ENCODE measurements at regions not wholly inside any gene's neighbourhood (a gene's known extent, or its start where the extent isn't known, plus 50 kb on each side); places are given as distances from the start of the nearest gene placed in this dataset.

DNA sequence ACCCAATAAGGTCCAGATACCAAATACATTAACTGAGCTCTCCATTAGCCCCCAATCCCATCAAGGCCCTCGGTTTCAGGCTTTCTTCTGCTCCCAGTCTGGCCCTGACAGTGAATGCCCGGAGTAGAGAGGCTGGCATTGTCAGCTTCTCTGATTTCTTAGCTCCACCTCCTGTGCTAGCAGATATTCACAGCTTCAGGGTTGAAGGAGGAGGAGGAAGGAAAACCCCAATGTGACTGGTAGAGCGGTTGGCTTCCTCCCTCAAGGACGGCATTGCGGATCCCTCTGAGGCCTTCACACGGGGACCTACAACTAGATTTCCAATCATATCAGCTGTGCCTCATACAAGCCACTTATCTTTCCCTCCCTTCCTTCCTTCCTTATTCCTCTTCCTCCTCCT lies 164.1 kb upstream of the SYNDIG1 start:
- TF ChIP-seq, protein P1, sequence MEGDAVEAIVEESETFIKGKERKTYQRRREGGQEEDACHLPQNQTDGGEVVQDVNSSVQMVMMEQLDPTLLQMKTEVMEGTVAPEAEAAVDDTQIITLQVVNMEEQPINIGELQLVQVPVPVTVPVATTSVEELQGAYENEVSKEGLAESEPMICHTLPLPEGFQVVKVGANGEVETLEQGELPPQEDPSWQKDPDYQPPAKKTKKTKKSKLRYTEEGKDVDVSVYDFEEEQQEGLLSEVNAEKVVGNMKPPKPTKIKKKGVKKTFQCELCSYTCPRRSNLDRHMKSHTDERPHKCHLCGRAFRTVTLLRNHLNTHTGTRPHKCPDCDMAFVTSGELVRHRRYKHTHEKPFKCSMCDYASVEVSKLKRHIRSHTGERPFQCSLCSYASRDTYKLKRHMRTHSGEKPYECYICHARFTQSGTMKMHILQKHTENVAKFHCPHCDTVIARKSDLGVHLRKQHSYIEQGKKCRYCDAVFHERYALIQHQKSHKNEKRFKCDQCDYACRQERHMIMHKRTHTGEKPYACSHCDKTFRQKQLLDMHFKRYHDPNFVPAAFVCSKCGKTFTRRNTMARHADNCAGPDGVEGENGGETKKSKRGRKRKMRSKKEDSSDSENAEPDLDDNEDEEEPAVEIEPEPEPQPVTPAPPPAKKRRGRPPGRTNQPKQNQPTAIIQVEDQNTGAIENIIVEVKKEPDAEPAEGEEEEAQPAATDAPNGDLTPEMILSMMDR (conservative IDR thresholded peaks at IDR 0.05; ENCODE audit: low read depth, low read length), result no peak
- no peak overlapping the region for H3K4me3 ChIP-seq (ENCODE audit: low read depth, low read length)
- DNase-seq (ENCODE audit: low read depth), result no peak

DNA sequence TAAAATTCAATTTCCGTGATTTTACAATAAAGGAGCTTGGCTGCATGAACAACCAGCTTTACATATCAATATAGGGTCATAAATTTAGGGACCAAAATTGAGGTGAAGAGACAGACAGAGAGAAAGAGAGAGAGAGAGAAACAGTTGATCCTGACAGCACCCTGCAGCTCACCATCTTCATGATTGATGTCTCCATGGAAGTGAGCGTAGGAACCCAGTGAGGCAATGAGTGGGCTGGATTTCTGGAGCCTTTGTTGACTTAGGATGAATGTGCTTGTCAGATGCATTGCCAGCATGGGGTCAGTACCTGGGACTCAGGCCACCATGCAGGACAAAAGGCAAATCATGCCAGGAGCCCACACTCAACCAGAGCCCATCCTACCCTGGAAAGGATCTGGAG lies 165.1 kb upstream of the SYNDIG1 start:
- no peak for DNase-seq (ENCODE audit: low read depth)
- TF ChIP-seq, protein P1 (conservative IDR thresholded peaks at IDR 0.05; ENCODE audit: low read depth, low read length), result no peak
- no peak overlapping the region for H3K4me3 ChIP-seq (ENCODE audit: low read depth, low read length)

DNA sequence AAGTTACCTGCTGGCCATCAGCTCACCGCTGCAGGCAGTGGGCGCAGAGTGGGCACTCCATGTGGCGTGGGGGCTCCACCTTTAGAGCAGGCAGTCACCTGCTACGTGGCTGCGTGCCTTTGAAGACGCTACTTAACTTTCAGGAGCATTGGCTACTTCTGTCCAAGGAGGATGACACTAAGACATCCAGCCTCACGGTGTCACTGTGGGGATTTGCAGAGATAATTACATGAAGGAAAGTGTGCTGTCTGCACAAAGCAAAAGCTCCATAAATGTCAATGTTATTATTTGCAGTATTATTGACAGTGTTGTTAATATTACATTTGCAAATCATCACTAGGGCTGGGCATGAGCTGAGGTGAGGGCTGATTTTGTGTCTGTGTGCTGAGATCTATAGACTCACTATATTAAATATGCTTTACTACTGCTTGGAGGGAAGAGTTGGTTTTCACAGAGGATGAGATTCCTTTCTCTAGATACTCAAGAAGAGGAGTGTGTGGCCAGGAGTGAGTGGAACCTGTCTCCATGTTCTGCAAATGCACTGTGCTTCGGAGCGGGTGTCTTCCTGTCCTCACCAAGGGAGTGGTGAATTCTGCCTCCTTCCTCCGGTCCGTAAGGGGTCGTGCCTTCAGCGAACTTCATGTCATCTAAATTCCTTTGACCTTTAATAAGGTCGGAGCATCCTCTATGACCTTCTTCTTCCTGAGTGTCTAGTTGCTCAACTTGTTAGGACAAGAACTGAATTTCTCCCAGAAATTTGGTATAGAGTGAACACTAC lies 165.8 kb upstream of the SYNDIG1 start:
- DNase-seq (ENCODE audit: low read depth), result no peak
- TF ChIP-seq, protein P1 (conservative IDR thresholded peaks at IDR 0.05; ENCODE audit: low read depth, low read length), result peak; percentile 17
- no peak overlapping the region for H3K4me3 ChIP-seq (ENCODE audit: low read depth, low read length)

DNA sequence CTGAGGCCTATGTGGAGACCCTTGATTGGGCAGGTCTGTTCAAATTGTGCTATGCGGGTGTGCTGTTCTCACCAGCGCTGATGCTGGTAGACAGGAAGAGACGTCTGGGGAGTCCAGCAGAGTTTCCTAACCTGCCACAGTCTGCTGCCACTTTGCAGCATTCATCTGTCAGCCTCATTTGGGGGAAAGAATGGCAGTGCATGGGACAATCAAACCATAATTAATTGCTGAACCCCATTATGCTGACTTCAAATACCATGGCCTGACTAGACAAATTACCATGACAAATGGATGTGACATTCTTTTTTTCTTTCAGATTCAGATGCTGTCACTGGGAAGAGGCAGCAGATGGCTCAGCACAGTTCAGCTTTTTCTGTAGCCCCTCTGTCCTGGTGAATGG lies 171.4 kb upstream of the SYNDIG1 start:
- no peak for DNase-seq (ENCODE audit: low read depth)
- H3K4me3 ChIP-seq (ENCODE audit: low read depth, low read length), result no peak overlapping the region
- TF ChIP-seq, protein P1 (conservative IDR thresholded peaks at IDR 0.05; ENCODE audit: low read depth, low read length), result no peak

DNA sequence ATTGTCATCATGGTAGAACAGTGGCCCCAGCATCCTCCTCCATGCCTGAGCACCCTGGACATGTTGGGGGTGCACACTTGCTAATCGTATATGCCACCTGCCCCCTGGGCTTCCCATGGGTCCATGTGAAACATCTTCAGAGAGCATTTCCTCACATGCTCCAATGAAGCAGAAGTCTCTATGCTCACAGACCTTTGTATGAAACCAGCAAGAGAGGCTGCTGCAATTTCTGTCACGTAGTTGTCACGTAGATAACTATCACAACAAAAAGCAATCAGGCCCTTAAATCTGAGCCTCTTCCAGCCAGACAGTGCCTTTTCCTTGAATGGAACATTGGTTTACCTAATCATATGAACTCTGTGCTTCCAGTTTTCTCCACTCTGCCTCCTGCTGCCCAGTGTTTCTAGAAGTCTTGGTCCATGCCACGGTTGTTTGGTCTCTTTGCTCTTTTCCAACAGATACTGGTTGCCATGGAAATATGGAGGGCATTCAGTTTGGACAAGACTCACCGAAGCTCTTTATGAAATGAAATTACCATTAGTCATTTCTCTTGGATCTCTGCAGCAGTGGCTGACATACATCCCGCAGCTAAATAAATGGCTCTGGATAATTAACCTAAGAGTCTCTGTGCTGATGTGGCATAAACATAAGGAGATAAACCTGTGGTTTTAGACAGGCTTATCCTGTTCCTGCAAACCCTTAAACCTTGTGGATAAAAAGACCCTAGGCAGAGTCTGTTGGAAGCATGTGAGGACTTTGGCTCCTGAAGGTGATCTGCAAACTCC lies 172.8 kb upstream of the SYNDIG1 start:
- TF ChIP-seq, protein P1 (conservative IDR thresholded peaks at IDR 0.05; ENCODE audit: low read depth, low read length), result no peak
- no peak for DNase-seq (ENCODE audit: low read depth)

DNA sequence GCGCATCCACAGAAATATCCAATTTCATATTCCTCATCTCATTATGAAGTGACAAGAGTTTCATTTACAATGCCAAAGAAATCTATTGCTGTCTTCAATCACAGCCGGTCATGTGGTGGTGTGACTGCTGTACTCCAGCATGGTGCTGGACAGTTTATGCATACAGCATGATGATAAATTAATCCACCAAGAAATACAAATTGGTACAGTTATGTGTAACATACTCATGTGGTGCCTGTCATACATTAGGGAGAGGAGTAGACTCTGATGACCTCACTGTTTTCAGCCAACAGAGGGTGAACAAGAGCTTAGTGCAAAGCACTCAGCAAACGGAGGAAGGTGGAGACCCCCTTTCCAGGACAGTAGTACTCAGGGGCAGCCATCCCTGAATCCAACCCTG lies 178.4 kb upstream of the SYNDIG1 start:
- H3K4me3 ChIP-seq (ENCODE audit: low read depth, low read length), result no peak overlapping the region
- TF ChIP-seq, protein P1 (conservative IDR thresholded peaks at IDR 0.05; ENCODE audit: low read depth, low read length), result no peak
- DNase-seq (ENCODE audit: low read depth), result no peak

More for the DNA sequence above, 172.8 kb upstream of the SYNDIG1 start:
- H3K4me3 ChIP-seq (ENCODE audit: low read depth, low read length), result no peak overlapping the region

All from epithelial cell of proximal tubule (primary cell).